GM23338 (cell line): ENCODE measurements at regions not wholly inside any gene's neighbourhood (a gene's known extent, or its start where the extent isn't known, plus 50 kb on each side); places are given as distances from the start of the nearest gene placed in this dataset.

ENCODE experiments used
- ATAC-seq: fragments of 200-7000 bp; cut with Tn5 transposase; 3 replicates; pipeline ENCODE4 v1.9.1; 2020
- DNase-seq: peaks from one replicate; pipeline ENCODE4 v3.0.0-alpha.2; 2015; ENCODE audit warnings: low spot score
- H2AFZ ChIP-seq: fragments of 200-600 bp; sonication (generic); 2 replicates; pipeline ENCODE4 v1.8.0; 2016; ENCODE audit warnings: antibody characterized with exemption, mild to moderate bottlenecking, moderate library complexity
- H3F3A ChIP-seq: fragments of 200-600 bp; sonication (generic); replicated peaks from 2 replicates; pipeline ENCODE4 v1.8.0; 2017; ENCODE audit warnings: antibody characterized with exemption, mixed run types, low read depth
- H3K27ac ChIP-seq: fragments of 200-600 bp; sonication (generic); 2 replicates; pipeline ENCODE4 v1.6.1; 2016; ENCODE audit warnings: low read depth
- H3K27me3 ChIP-seq: fragments of 200-600 bp; sonication (generic); 2 replicates; pipeline ENCODE4 v1.8.0; 2016; ENCODE audit warnings: mild to moderate bottlenecking, mixed run types, moderate library complexity; ENCODE audit not compliant: insufficient read depth
- H3K36me3 ChIP-seq: fragments of 200-600 bp; sonication (generic); 2 replicates; pipeline ENCODE4 v1.8.0; 2016; ENCODE audit warnings: mild to moderate bottlenecking; ENCODE audit not compliant: insufficient read depth
- H3K4me1 ChIP-seq: fragments of 200-600 bp; sonication (generic); 2 replicates; pipeline ENCODE4 v1.8.0; 2016; ENCODE audit warnings: mild to moderate bottlenecking, moderate library complexity; ENCODE audit not compliant: insufficient read depth
- H3K4me2 ChIP-seq: fragments of 200-600 bp; sonication (generic); 2 replicates; pipeline ENCODE4 v1.7.1; 2017; ENCODE audit warnings: mixed run types
- H3K4me3 ChIP-seq: fragments of 200-600 bp; sonication (generic); 2 replicates; pipeline ENCODE4 v1.6.1; 2016; ENCODE audit warnings: mixed run types
- H3K79me2 ChIP-seq: fragments of 200-600 bp; sonication (generic); replicated peaks from 2 replicates; pipeline ENCODE4 v1.8.0; 2017; ENCODE audit warnings: mild to moderate bottlenecking; ENCODE audit not compliant: insufficient read depth
- H3K9me2 ChIP-seq: fragments of 200-600 bp; sonication (generic); 2 replicates; pipeline ENCODE4 v1.8.0; 2017; ENCODE audit not compliant: insufficient read depth
- H4K20me1 ChIP-seq: fragments of 200-600 bp; sonication (generic); replicated peaks from 2 replicates; pipeline ENCODE4 v1.8.0; 2017; ENCODE audit warnings: mild to moderate bottlenecking; ENCODE audit not compliant: insufficient read depth
- H3K27ac Mint-ChIP-seq: 2 replicates; pipeline ENCODE4 v1.8.0; 2020; ENCODE audit warnings: inconsistent platforms, mild to moderate bottlenecking, moderate library complexity, mixed read lengths
- H3K27me3 Mint-ChIP-seq: 3 replicates; pipeline ENCODE4 v1.8.0; 2022; ENCODE audit warnings: low read depth, mild to moderate bottlenecking, moderate library complexity, mixed read lengths, inconsistent platforms; ENCODE audit not compliant: insufficient read depth, poor library complexity
- H3K36me3 Mint-ChIP-seq: 3 replicates; pipeline ENCODE4 v1.8.0; 2021; ENCODE audit warnings: low read depth, mild to moderate bottlenecking, inconsistent platforms, moderate library complexity, mixed read lengths
- H3K4me1 Mint-ChIP-seq: 3 replicates; pipeline ENCODE4 v1.8.0; 2020; ENCODE audit warnings: mild to moderate bottlenecking, inconsistent platforms, mixed read lengths
- H3K4me3 Mint-ChIP-seq: 3 replicates; pipeline ENCODE4 v1.8.0; 2021; ENCODE audit warnings: moderate library complexity, mild to moderate bottlenecking, inconsistent platforms, mixed read lengths
- H3K9me3 Mint-ChIP-seq: 3 replicates; pipeline ENCODE4 v1.8.0; 2020; ENCODE audit warnings: moderate library complexity, mild to moderate bottlenecking, inconsistent platforms, mixed read lengths
- CREB1 ChIP-seq: fragments of 250-450 bp; sonication (Bioruptor Pico); IDR thresholded peaks from 2 replicates; pipeline ENCODE4 v1.5.0; 2020; ENCODE audit warnings: low read depth, mild to moderate bottlenecking, moderate library complexity
- CTCF ChIP-seq, 2 experiments: fragments of 200-600 bp in 1 of 2; sonication (generic) in 1 of 2; conservative IDR thresholded peaks; 2 replicates each; pipeline versions ENCODE4 v1.5.1 to v1.6.1; 2016 to 2017; ENCODE audit warnings: antibody characterized with exemption in 2 of 2, low read depth in 2 of 2, mild to moderate bottlenecking in 2 of 2, moderate library complexity in 1 of 2
- ETS1 ChIP-seq: IDR thresholded peaks from 2 replicates; pipeline ENCODE4 v1.6.1; 2016; ENCODE audit warnings: antibody characterized with exemption
- EZH2 ChIP-seq: fragments of 200-600 bp; sonication (generic); IDR thresholded peaks from one replicate; pipeline ENCODE4 v1.8.0; 2017; ENCODE audit warnings: antibody characterized with exemption, mild to moderate bottlenecking, low read depth; ENCODE audit not compliant: unreplicated experiment
- EZH2phosphoT487 ChIP-seq: fragments of 200-600 bp; sonication (generic); IDR thresholded peaks from one replicate; pipeline ENCODE4 v1.8.1; 2018; ENCODE audit warnings: antibody characterized with exemption; ENCODE audit not compliant: unreplicated experiment
- JUNB ChIP-seq: IDR thresholded peaks from one replicate; pipeline ENCODE4 v1.6.1; 2016; ENCODE audit warnings: antibody characterized with exemption; ENCODE audit not compliant: unreplicated experiment
- NANOG ChIP-seq: IDR thresholded peaks from 2 replicates; pipeline ENCODE4 v1.6.1; 2016; ENCODE audit warnings: antibody characterized with exemption, borderline replicate concordance
- POLR2AphosphoS5 ChIP-seq: IDR thresholded peaks from 2 replicates; pipeline ENCODE4 v1.6.1; 2016; ENCODE audit warnings: antibody characterized with exemption, low read depth
- REST ChIP-seq: IDR thresholded peaks from one replicate; pipeline ENCODE4 v1.6.1; 2018; ENCODE audit warnings: antibody characterized with exemption; ENCODE audit not compliant: unreplicated experiment
- STAT1 ChIP-seq: IDR thresholded peaks from one replicate; pipeline ENCODE4 v1.6.1; 2016; ENCODE audit warnings: antibody characterized with exemption; ENCODE audit not compliant: unreplicated experiment
- ZNF331 ChIP-seq: fragments of 250-450 bp; sonication (Bioruptor Pico); IDR thresholded peaks from 2 replicates; pipeline ENCODE4 v1.5.0; 2020; ENCODE audit warnings: low read depth, mild to moderate bottlenecking, moderate library complexity

GRCh38 chr1:216924732-216925131, 201.5 kb upstream of the ESRRG start:
- Histone ChIP-seq H3K36me3 (no peaks in the 10 kb centered on the region), H2AFZ (no peak overlapping the region), H3K4me1 (peaks cover 19% of the 10 kb centered on the region), H3F3A (no peaks in the 10 kb centered on the region), H3K27ac (no peak overlapping the region), H3K79me2 (no peaks in the 10 kb centered on the region), H3K9me2 (peaks cover 16% of the 10 kb centered on the region), H3K27me3 (no peaks in the 10 kb centered on the region), H3K4me3 (no peak overlapping the region), H3K4me2 (no peak overlapping the region), H4K20me1 (no peaks in the 10 kb centered on the region)
- ATAC-seq (no peak), DNase-seq (no peak)
- Mint-ChIP-seq H3K27ac (no peak overlapping the region), H3K36me3 (no peaks in the 10 kb centered on the region), H3K27me3 (peaks cover 3% of the 10 kb centered on the region), H3K9me3 (no peaks in the 10 kb centered on the region), H3K4me3 (no peak overlapping the region), H3K4me1 (peaks cover 25% of the 10 kb centered on the region)
- TF ChIP-seq CREB1 (CRISPR knock-in tag) (no peak), ZNF331 (CRISPR knock-in tag) (no peak), JUNB (no peak), EZH2 (no peak), ETS1 (no peak), REST (no peak), CTCF (conservative IDR thresholded peaks at IDR 0.05; ENCODE audit: low read depth in 2 of 2) (no peak), EZH2phosphoT487 (no peak), NANOG (no peak)

- H4K20me1 ChIP-seq = no peaks in the 10 kb centered on the region
- H3K4me3 Mint-ChIP-seq = no peak overlapping the region
- H3K4me1 ChIP-seq = peaks cover 12% of the 10 kb centered on the region
- H3K79me2 ChIP-seq = no peaks in the 10 kb centered on the region
- ATAC-seq (no peak), DNase-seq (no peak)
- no peak overlapping the region for H3K4me3 ChIP-seq
- H3K9me3 Mint-ChIP-seq = no peaks in the 10 kb centered on the region
- H3K36me3 ChIP-seq = no peaks in the 10 kb centered on the region
- no peak overlapping the region for H3K27ac ChIP-seq
- no peaks in the 10 kb centered on the region for H3K36me3 Mint-ChIP-seq
- H3K27me3 ChIP-seq = no peaks in the 10 kb centered on the region
- H2AFZ ChIP-seq = 0 out of 2 replicates have a peak overlapping the region, but pooled peaks have one; percentile 48
- no peak overlapping the region for H3K27ac Mint-ChIP-seq
- peaks cover 25% of the 10 kb centered on the region for H3K4me1 Mint-ChIP-seq
- H3F3A ChIP-seq = no peaks in the 10 kb centered on the region
- H3K4me2 ChIP-seq = no peak overlapping the region
- peaks cover 6% of the 10 kb centered on the region for H3K9me2 ChIP-seq
- H3K27me3 Mint-ChIP-seq = peaks cover 3% of the 10 kb centered on the region
- no peak for TF ChIP-seq POLR2AphosphoS5
- TF ChIP-seq EZH2 = no peak
- no peak for TF ChIP-seq ZNF331 (CRISPR knock-in tag)
- no peak for TF ChIP-seq EZH2phosphoT487
- no peak for TF ChIP-seq CTCF (conservative IDR thresholded peaks at IDR 0.05; ENCODE audit: low read depth in 2 of 2)
- TF ChIP-seq NANOG = no peak
- TF ChIP-seq JUNB = no peak
- no peak for TF ChIP-seq REST
- no peak for TF ChIP-seq STAT1
Measured at GRCh38 chr1:216923601-216924000, 200.4 kb upstream of the ESRRG start.
